ENCODE measurements at regions not wholly inside any gene's neighbourhood (a gene's known extent, or its start where the extent isn't known, plus 50 kb on each side); places are given as distances from the start of the nearest gene placed in this dataset.

DNA sequence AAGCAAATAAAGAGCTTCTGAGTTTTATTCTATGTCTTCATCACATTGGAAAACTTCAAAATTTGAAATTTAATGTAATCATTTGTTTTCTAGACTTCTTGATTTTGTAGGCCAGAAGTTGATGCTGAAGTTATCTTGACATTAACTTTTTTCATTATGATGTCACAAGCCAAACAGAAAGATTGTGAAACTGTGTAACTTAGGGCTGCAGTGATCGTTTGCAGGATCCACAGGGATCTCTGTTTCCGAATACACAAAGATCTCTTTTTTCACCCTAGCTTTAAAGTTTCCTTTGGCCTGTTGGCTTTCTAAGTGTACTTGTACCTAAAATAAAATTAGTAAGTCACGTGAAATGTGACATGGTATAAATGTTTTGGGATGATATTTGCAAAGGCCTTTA, 594.9 kb upstream of the CDH2 start:
- Histone ChIP-seq H3K9me3 (no peaks in the 10 kb centered on the region), H3K27ac (peak overlapping the region in 1 of 12 donors; percentile 3), H3K27me3 (no peaks in the 10 kb centered on the region), H3K4me1 (peaks cover 0 to 9% (median 0%) of the 10 kb centered on the region in 12 donors), H3K4me3 (peak overlapping the region in 3 of 12 donors; percentile 11 to 36 (median 16)), H3K36me3 (no peaks in the 10 kb centered on the region)
- ATAC-seq (no peak), DNase-seq (no peak)
- 62 to 70% (median 65%) methylated on average over 3 of the region's 3 CpGs for WGBS, 4 donors
- TF ChIP-seq, protein P1, sequence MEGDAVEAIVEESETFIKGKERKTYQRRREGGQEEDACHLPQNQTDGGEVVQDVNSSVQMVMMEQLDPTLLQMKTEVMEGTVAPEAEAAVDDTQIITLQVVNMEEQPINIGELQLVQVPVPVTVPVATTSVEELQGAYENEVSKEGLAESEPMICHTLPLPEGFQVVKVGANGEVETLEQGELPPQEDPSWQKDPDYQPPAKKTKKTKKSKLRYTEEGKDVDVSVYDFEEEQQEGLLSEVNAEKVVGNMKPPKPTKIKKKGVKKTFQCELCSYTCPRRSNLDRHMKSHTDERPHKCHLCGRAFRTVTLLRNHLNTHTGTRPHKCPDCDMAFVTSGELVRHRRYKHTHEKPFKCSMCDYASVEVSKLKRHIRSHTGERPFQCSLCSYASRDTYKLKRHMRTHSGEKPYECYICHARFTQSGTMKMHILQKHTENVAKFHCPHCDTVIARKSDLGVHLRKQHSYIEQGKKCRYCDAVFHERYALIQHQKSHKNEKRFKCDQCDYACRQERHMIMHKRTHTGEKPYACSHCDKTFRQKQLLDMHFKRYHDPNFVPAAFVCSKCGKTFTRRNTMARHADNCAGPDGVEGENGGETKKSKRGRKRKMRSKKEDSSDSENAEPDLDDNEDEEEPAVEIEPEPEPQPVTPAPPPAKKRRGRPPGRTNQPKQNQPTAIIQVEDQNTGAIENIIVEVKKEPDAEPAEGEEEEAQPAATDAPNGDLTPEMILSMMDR (IDR thresholded peaks at IDR 0.05) = no peak
- TF ChIP-seq POLR2A (IDR thresholded peaks at IDR 0.05) = no peak
- intact Hi-C loops (cut with DNase I) = no loop called here

DNA sequence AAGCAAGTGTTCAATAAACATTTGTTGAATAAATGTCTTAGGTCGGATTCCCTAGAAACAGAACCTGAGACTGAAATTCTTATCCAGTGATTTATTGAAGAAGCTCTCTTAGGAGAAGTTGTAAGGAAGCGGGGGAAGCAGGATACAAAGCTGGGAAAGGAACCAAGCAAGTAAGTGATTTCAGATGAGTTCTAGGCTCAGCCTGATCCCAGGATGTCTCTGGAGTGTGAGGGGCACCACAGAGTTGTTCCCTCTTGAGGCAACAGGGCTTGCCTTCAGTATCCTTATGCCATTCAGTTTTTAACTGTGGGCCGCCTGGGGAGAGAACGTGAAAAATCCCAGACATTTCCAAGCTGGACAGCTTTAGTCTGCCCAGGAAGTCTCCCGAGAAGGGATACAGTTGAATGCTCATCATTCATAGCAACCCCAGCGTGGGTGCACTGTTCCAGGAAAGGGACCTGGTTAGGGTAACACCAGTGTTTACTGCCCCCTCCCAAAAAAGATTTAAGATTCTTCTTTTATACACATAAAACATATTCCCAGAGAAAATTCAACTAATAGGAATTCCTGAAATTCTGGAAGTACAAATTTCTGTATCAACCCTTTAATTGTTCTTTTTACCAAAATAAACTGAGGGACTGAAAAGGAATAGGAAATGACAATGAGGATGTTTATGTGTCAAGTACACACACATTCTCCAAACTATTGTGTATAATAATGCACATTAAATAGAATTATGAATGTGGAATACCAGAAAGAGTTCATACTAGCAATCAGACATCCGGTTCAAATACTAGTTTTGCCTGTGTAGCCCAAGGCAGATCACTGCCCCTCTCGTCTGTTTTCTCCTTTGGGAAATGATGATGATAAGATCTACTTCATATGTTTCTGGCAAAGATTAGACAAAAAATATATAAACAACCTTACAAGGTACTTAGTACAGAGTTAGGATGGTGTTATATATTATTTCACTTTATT, 592.1 kb upstream of the CDH2 start:
- peaks cover 0 to 9% (median 0%) of the 10 kb centered on the region in 12 donors for H3K4me1 ChIP-seq
- no peak overlapping the region for H3K4me3 ChIP-seq
- no peaks in the 10 kb centered on the region for H3K9me3 ChIP-seq
- WGBS, 4 donors = 61 to 73% (median 64%) methylated on average over 8 of the region's 8 CpGs
- no peak for TF ChIP-seq POLR2A (IDR thresholded peaks at IDR 0.05)
- TF ChIP-seq, protein P1 (IDR thresholded peaks at IDR 0.05) = no peak
- DNase-seq (peak in 2 of 5 donors; percentile 6 to 20), ATAC-seq (peak in 2 of 4 donors; percentile 34 to 72)
- intact Hi-C loops (cut with DNase I) = no loop called here
- H3K27me3 ChIP-seq = no peaks in the 10 kb centered on the region
- H3K36me3 ChIP-seq = no peaks in the 10 kb centered on the region
- H3K27ac ChIP-seq = peak overlapping the region in 2 of 12 donors; percentile 23 to 32

DNA sequence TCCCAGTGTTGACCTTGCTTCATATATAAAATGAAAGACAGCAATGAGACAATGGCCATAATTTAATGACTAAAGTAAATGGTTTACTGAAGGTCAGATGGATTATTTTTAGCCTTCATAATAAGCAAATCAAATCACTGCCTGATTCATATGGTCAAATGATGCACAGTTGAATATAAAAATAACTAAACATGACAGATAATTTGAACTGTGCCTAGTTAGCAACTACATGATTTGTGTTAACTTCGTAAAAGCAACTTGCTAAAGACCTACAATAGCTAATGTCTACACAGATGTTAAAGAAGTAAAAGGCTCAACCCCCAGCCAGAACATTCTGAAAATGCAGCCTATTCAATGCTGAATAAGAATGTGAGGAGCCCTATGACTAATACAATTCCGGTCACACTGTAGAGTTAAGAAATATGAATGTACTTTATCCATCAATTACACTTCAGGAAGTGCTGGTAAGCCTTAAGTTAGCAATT, 590.8 kb upstream of the CDH2 start:
- H3K27ac ChIP-seq = peak overlapping the region in 1 of 12 donors; percentile 5
- ATAC-seq = peak in 1 of 4 donors; percentile 68
- no peaks in the 10 kb centered on the region for H3K27me3 ChIP-seq
- no peaks in the 10 kb centered on the region for H3K9me3 ChIP-seq
- H3K4me3 ChIP-seq = no peak overlapping the region
- intact Hi-C loops (cut with DNase I) = no loop called here
- WGBS, 4 donors = 78 to 96% (median 91%) methylated on average over 2 of the region's 2 CpGs
- no peak for TF ChIP-seq POLR2A (IDR thresholded peaks at IDR 0.05)
- no peaks in the 10 kb centered on the region for H3K36me3 ChIP-seq
- H3K4me1 ChIP-seq = peaks cover 0 to 9% (median 0%) of the 10 kb centered on the region in 12 donors
- DNase-seq = no peak

DNA sequence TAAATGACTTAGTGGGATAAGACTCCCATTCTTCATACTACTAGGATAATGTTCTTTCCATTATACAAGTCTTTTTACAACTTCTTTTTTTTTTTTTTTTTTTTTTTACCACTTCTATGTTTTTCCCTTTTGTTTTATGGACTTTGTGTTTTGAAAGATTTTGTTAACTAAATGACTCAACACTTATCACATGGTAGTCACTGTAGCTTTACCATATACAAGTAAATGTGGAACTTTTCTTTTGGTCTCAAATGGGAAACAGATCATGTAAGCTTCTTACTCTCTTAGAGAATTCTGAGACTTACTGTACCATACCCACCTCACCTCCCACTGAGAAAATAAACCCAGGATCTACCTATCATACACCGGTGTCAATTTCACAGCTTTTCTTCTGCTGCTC, 590.3 kb upstream of the CDH2 start:
- no peak for TF ChIP-seq POLR2A (IDR thresholded peaks at IDR 0.05)
- TF ChIP-seq, protein P1 (IDR thresholded peaks at IDR 0.05) = no peak
- peak overlapping the region in 1 of 12 donors; percentile 5 for H3K27ac ChIP-seq
- intact Hi-C loops (cut with DNase I) = no loop called here
- 98 to 100% (median 98%) methylated on average over 1 of the region's 1 CpG for WGBS, 4 donors
- DNase-seq = no peak
- no peak for ATAC-seq
- H3K4me1 ChIP-seq = peaks cover 0 to 9% (median 0%) of the 10 kb centered on the region in 12 donors
- no peaks in the 10 kb centered on the region for H3K9me3 ChIP-seq
- H3K36me3 ChIP-seq = no peaks in the 10 kb centered on the region
- no peak overlapping the region for H3K4me3 ChIP-seq
- no peaks in the 10 kb centered on the region for H3K27me3 ChIP-seq

Data from heart left ventricle (tissue), 16 donors.